Osteoblast (primary cell): ENCODE measurements at regions not wholly inside any gene's neighbourhood (a gene's known extent, or its start where the extent isn't known, plus 50 kb on each side); places are given as distances from the start of the nearest gene placed in this dataset.

Experiments
- DNase-seq: peaks from one replicate; pipeline ENCODE4 v3.0.0; 2011; ENCODE audit warnings: low spot score, mixed read lengths; ENCODE audit not compliant: insufficient read length; ENCODE audit errors: missing footprints
- H2AFZ ChIP-seq: 2 replicates; pipeline ENCODE4 v1.6.0; 2011; ENCODE audit warnings: mild to moderate bottlenecking, low read length
- H3K27ac ChIP-seq: 2 replicates; pipeline ENCODE4 v1.5.1; 2011; ENCODE audit warnings: mild to moderate bottlenecking, low read depth, low read length, moderate library complexity
- H3K27me3 ChIP-seq: 2 replicates; pipeline ENCODE4 v1.6.0; 2012; ENCODE audit warnings: mild to moderate bottlenecking, control low read depth, inconsistent platforms, low read length, moderate library complexity; ENCODE audit not compliant: insufficient read depth
- H3K36me3 ChIP-seq: 2 replicates; pipeline ENCODE4 v1.5.1; 2011; ENCODE audit warnings: mild to moderate bottlenecking, low read length, control low read depth, moderate library complexity; ENCODE audit not compliant: insufficient read depth
- H3K4me1 ChIP-seq: 2 replicates; pipeline ENCODE4 v1.5.1; 2011; ENCODE audit warnings: mild to moderate bottlenecking, low read length, control low read depth, moderate library complexity; ENCODE audit not compliant: insufficient read depth
- H3K4me2 ChIP-seq: 2 replicates; pipeline ENCODE4 v1.6.0; 2011; ENCODE audit warnings: mild to moderate bottlenecking, low read length; ENCODE audit not compliant: insufficient read depth
- H3K4me3 ChIP-seq: fragments of 200-600 bp; sonication (generic); 3 replicates; pipeline ENCODE4 v1.5.1; 2012; ENCODE audit warnings: mild to moderate bottlenecking, low read length, inconsistent platforms; ENCODE audit not compliant: insufficient read depth
- H3K79me2 ChIP-seq: 2 replicates; pipeline ENCODE4 v1.6.0; 2012; ENCODE audit warnings: mild to moderate bottlenecking, low read length, control low read depth, inconsistent platforms; ENCODE audit not compliant: insufficient read depth
- H3K9me3 ChIP-seq: 2 replicates; pipeline ENCODE4 v1.5.1; 2011; ENCODE audit warnings: low read depth, low read length, control low read depth
- H4K20me1 ChIP-seq: 2 replicates; pipeline ENCODE4 v1.6.0; 2012; ENCODE audit warnings: mild to moderate bottlenecking, low read length, control low read depth; ENCODE audit not compliant: insufficient read depth
- CTCF ChIP-seq: IDR thresholded peaks from 2 replicates; pipeline ENCODE4 v1.5.1; 2011; ENCODE audit warnings: mild to moderate bottlenecking, low read depth, low read length, moderate library complexity; ENCODE audit errors: extremely low read depth

GRCh38 chr9:22522206-22522740 lies 75.6 kb downstream of the DMRTA1 start:
- no peak for DNase-seq
- TF ChIP-seq CTCF: no peak
- no peaks in the 10 kb centered on the region for H3K9me3 ChIP-seq
- no peak overlapping the region for H3K4me3 ChIP-seq
- no peak overlapping the region for H3K27ac ChIP-seq
- H3K79me2 ChIP-seq: no peaks in the 10 kb centered on the region
- no peak overlapping the region for H2AFZ ChIP-seq
- H3K4me2 ChIP-seq: no peak overlapping the region
- no peaks in the 10 kb centered on the region for H3K36me3 ChIP-seq
- H3K27me3 ChIP-seq: no peaks in the 10 kb centered on the region
- no peaks in the 10 kb centered on the region for H4K20me1 ChIP-seq
- no peaks in the 10 kb centered on the region for H3K4me1 ChIP-seq

GRCh38 chr9:22528485-22528884 lies 81.9 kb downstream of the DMRTA1 start:
- no peak for DNase-seq
- Histone ChIP-seq H3K79me2 (no peaks in the 10 kb centered on the region), H3K4me1 (no peaks in the 10 kb centered on the region), H2AFZ (no peak overlapping the region), H3K27me3 (no peaks in the 10 kb centered on the region), H3K4me2 (no peak overlapping the region), H3K4me3 (no peak overlapping the region), H3K36me3 (no peaks in the 10 kb centered on the region), H3K9me3 (no peaks in the 10 kb centered on the region), H4K20me1 (no peaks in the 10 kb centered on the region), H3K27ac (no peak overlapping the region)
- TF ChIP-seq CTCF: peak; percentile 43

- DNase-seq: no peak
- Histone ChIP-seq H3K9me3 (no peaks in the 10 kb centered on the region), H3K36me3 (no peaks in the 10 kb centered on the region), H4K20me1 (no peaks in the 10 kb centered on the region), H3K79me2 (no peaks in the 10 kb centered on the region), H3K27ac (no peak overlapping the region), H3K4me2 (no peak overlapping the region), H2AFZ (no peak overlapping the region), H3K4me1 (no peaks in the 10 kb centered on the region), H3K4me3 (no peak overlapping the region), H3K27me3 (no peaks in the 10 kb centered on the region)
- TF ChIP-seq CTCF: no peak
Observed at GRCh38 chr9:22529426-22530199, 83.0 kb downstream of the DMRTA1 start.

GRCh38 chr9:22535780-22536179 lies 89.2 kb downstream of the DMRTA1 start:
- no peaks in the 10 kb centered on the region for H3K4me1 ChIP-seq
- no peak for DNase-seq
- H3K4me3 ChIP-seq: no peak overlapping the region
- no peaks in the 10 kb centered on the region for H3K36me3 ChIP-seq
- no peaks in the 10 kb centered on the region for H3K27me3 ChIP-seq
- no peak overlapping the region for H3K4me2 ChIP-seq
- TF ChIP-seq CTCF: no peak
- no peak overlapping the region for H3K27ac ChIP-seq
- H2AFZ ChIP-seq: no peak overlapping the region
- no peaks in the 10 kb centered on the region for H3K9me3 ChIP-seq
- H3K79me2 ChIP-seq: no peaks in the 10 kb centered on the region
- H4K20me1 ChIP-seq: no peaks in the 10 kb centered on the region
